Esophagus muscularis mucosa (tissue), 4 donors: ENCODE measurements at regions not wholly inside any gene's neighbourhood (a gene's known extent, or its start where the extent isn't known, plus 50 kb on each side); places are given as distances from the start of the nearest gene placed in this dataset.

Experiments used
- EP300 ChIP-seq: sonication (generic); formaldehyde crosslinking; IDR thresholded peaks from one replicate; pipeline ENCODE4 v1.6.1; 2017; ENCODE audit warnings: antibody characterized with exemption
- POLR2A ChIP-seq: fragments of 450-650 bp; IDR thresholded peaks from one replicate; pipeline ENCODE4 v1.6.1; 2017; ENCODE audit warnings: antibody characterized with exemption, moderate library complexity, mild to moderate bottlenecking, low read depth
- POLR2AphosphoS5 ChIP-seq, 2 donors: sonication (generic); formaldehyde crosslinking; IDR thresholded peaks; one replicate each; pipeline ENCODE4 v1.6.1; 2017; ENCODE audit warnings: antibody characterized with exemption in 2 of 2
- TF ChIP-seq, protein P1 (sequence below), 3 experiments: fragments of 200-600 bp in 2 of 3; fragments of 450-650 bp in 1 of 3; sonication (generic) in 2 of 3; IDR thresholded peaks; one replicate each; pipeline ENCODE4 v1.5.1; 2017 to 2019; ENCODE audit warnings: antibody characterized with exemption in 3 of 3, mild to moderate bottlenecking in 2 of 3, moderate library complexity in 1 of 3

DNA sequence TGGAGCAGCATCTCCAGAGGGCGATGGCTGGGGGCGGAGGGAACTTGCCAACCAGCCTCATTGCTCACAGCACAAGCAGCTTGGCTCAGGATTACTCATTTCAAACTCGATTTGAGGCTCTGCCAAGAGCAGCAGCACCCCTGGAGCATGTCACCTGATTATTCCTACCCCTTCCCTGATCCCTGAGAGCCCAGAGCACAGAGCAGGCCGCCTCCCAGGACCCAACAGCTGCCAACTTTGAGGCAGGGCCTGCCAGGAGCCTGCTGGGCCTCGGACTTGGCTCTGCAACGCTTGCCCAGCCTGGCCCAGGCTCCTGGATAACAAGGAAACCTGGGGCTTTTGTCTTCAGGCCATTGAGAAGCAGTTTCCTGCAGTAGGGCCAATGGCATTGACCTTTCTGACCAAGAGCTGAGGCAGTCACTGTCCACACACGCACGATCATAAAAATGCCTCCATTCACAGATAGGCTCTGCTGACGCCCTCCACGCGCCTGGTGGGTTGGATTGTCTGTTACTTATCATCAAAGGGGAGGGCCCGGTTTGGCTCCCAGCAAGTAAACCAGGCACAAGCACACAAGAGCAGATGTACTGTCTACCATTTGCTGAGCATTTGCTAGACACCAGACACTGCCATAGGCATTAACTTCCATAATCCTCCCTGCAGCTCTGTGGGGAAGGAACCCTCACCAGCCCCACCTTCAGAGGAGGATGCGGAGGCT is 406.6 kb upstream of the EEF2KMT start:
- TF ChIP-seq EP300 (no peak), POLR2AphosphoS5 (IDR thresholded peaks at IDR 0.05) (no peak), POLR2A (no peak)
- TF ChIP-seq, protein P1, sequence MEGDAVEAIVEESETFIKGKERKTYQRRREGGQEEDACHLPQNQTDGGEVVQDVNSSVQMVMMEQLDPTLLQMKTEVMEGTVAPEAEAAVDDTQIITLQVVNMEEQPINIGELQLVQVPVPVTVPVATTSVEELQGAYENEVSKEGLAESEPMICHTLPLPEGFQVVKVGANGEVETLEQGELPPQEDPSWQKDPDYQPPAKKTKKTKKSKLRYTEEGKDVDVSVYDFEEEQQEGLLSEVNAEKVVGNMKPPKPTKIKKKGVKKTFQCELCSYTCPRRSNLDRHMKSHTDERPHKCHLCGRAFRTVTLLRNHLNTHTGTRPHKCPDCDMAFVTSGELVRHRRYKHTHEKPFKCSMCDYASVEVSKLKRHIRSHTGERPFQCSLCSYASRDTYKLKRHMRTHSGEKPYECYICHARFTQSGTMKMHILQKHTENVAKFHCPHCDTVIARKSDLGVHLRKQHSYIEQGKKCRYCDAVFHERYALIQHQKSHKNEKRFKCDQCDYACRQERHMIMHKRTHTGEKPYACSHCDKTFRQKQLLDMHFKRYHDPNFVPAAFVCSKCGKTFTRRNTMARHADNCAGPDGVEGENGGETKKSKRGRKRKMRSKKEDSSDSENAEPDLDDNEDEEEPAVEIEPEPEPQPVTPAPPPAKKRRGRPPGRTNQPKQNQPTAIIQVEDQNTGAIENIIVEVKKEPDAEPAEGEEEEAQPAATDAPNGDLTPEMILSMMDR (IDR thresholded peaks at IDR 0.05): no peak
